K562 (cell line): ENCODE measurements at regions not wholly inside any gene's neighbourhood (a gene's known extent, or its start where the extent isn't known, plus 50 kb on each side); places are given as distances from the start of the nearest gene placed in this dataset.

ENCODE experiments used
- ERF ChIP-seq: fragments of 450-650 bp; formaldehyde crosslinking; IDR thresholded peaks from 2 replicates; pipeline ENCODE4 v1.4.0; 2020; ENCODE audit warnings: mild to moderate bottlenecking, mixed read lengths
- MYBL2 ChIP-seq, 2 experiments: fragments of 450-650 bp in 1 of 2; sonication (generic) in 1 of 2; formaldehyde crosslinking in 1 of 2; IDR thresholded peaks; 2 replicates each; pipeline versions ENCODE4 v1.6.1 to v1.8.1; 2017 to 2022; ENCODE audit warnings: borderline replicate concordance in 1 of 2, inconsistent platforms in 1 of 2, low read depth in 1 of 2, mild to moderate bottlenecking in 1 of 2, missing genetic modification reagents in 1 of 2, moderate library complexity in 1 of 2
- ZNF408 ChIP-seq: fragments of 250-450 bp; sonication (Bioruptor Pico); IDR thresholded peaks from 2 replicates; pipeline ENCODE4 v1.4.0; 2020; ENCODE audit warnings: low read depth, mild to moderate bottlenecking, moderate library complexity
- TF ChIP-seq, protein P1 (sequence below): sonication (generic); formaldehyde crosslinking; IDR thresholded peaks from 2 replicates; pipeline ENCODE4 v1.8.0; 2023; ENCODE audit warnings: mild to moderate bottlenecking, missing genetic modification reagents
- TF ChIP-seq, protein P2 (sequence below): fragments of 250-450 bp; sonication (Bioruptor Pico); IDR thresholded peaks from 2 replicates; pipeline ENCODE4 v1.4.0; 2020; ENCODE audit warnings: mild to moderate bottlenecking, moderate library complexity
- TF ChIP-seq, protein P3 (sequence below): fragments of 250-450 bp; sonication (Bioruptor Pico); IDR thresholded peaks from 2 replicates; pipeline ENCODE4 v1.9.0; 2021; ENCODE audit warnings: mild to moderate bottlenecking, inconsistent platforms

DNA sequence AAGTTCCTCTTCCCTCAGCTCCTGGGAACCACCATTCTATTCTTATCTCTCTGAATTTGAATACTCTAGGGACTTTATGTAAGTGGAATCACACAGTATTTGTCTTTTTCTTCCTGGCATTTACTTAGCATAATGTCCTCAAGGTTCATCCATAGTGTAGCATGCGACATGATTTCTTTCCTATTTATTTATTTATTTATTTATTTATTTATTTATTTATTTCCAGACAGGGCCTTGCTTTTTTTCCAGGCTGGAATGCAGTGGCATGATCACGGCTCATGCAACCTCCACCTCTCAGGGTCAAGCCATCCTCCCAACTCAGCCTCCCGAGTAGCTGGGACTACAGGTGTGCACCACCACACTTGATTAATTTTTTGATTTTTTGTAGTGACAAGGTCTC, 142.1 kb downstream of the GPBP1 start (continued):
- TF ChIP-seq MYBL2 (IDR thresholded peaks at IDR 0.05; ENCODE audit: low read depth) (no peak), MYBL2 (CRISPR knock-in tag; IDR thresholded peaks at IDR 0.05; ENCODE audit: borderline replicate concordance) (no peak), ERF (no peak), ZNF408 (no peak)
- TF ChIP-seq, protein P1, sequence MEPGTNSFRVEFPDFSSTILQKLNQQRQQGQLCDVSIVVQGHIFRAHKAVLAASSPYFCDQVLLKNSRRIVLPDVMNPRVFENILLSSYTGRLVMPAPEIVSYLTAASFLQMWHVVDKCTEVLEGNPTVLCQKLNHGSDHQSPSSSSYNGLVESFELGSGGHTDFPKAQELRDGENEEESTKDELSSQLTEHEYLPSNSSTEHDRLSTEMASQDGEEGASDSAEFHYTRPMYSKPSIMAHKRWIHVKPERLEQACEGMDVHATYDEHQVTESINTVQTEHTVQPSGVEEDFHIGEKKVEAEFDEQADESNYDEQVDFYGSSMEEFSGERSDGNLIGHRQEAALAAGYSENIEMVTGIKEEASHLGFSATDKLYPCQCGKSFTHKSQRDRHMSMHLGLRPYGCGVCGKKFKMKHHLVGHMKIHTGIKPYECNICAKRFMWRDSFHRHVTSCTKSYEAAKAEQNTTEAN (CRISPR knock-in tag), result no peak
- TF ChIP-seq, protein P2, sequence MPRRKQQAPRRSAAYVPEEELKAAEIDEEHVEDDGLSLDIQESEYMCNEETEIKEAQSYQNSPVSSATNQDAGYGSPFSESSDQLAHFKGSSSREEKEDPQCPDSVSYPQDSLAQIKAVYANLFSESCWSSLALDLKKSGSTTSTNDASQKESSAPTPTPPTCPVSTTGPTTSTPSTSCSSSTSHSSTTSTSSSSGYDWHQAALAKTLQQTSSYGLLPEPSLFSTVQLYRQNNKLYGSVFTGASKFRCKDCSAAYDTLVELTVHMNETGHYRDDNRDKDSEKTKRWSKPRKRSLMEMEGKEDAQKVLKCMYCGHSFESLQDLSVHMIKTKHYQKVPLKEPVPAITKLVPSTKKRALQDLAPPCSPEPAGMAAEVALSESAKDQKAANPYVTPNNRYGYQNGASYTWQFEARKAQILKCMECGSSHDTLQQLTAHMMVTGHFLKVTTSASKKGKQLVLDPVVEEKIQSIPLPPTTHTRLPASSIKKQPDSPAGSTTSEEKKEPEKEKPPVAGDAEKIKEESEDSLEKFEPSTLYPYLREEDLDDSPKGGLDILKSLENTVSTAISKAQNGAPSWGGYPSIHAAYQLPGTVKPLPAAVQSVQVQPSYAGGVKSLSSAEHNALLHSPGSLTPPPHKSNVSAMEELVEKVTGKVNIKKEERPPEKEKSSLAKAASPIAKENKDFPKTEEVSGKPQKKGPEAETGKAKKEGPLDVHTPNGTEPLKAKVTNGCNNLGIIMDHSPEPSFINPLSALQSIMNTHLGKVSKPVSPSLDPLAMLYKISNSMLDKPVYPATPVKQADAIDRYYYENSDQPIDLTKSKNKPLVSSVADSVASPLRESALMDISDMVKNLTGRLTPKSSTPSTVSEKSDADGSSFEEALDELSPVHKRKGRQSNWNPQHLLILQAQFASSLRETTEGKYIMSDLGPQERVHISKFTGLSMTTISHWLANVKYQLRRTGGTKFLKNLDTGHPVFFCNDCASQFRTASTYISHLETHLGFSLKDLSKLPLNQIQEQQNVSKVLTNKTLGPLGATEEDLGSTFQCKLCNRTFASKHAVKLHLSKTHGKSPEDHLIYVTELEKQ (CRISPR knock-in tag), result no peak
- TF ChIP-seq, protein P3, sequence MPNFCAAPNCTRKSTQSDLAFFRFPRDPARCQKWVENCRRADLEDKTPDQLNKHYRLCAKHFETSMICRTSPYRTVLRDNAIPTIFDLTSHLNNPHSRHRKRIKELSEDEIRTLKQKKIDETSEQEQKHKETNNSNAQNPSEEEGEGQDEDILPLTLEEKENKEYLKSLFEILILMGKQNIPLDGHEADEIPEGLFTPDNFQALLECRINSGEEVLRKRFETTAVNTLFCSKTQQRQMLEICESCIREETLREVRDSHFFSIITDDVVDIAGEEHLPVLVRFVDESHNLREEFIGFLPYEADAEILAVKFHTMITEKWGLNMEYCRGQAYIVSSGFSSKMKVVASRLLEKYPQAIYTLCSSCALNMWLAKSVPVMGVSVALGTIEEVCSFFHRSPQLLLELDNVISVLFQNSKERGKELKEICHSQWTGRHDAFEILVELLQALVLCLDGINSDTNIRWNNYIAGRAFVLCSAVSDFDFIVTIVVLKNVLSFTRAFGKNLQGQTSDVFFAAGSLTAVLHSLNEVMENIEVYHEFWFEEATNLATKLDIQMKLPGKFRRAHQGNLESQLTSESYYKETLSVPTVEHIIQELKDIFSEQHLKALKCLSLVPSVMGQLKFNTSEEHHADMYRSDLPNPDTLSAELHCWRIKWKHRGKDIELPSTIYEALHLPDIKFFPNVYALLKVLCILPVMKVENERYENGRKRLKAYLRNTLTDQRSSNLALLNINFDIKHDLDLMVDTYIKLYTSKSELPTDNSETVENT (CRISPR knock-in tag), result no peak
